SIG-M5 (cell line): ENCODE measurements at regions not wholly inside any gene's neighbourhood (a gene's known extent, or its start where the extent isn't known, plus 50 kb on each side); places are given as distances from the start of the nearest gene placed in this dataset.
"Not testable (repeated sequence)": the region's sequence is repeated elsewhere in the genome, so short reads cannot be mapped to it uniquely, and the experiment has no call there.

ENCODE experiments used
- DNase-seq: peaks from one replicate; lab custom pipeline; 2025; lab: John Stamatoyannopoulos, UW

DNA sequence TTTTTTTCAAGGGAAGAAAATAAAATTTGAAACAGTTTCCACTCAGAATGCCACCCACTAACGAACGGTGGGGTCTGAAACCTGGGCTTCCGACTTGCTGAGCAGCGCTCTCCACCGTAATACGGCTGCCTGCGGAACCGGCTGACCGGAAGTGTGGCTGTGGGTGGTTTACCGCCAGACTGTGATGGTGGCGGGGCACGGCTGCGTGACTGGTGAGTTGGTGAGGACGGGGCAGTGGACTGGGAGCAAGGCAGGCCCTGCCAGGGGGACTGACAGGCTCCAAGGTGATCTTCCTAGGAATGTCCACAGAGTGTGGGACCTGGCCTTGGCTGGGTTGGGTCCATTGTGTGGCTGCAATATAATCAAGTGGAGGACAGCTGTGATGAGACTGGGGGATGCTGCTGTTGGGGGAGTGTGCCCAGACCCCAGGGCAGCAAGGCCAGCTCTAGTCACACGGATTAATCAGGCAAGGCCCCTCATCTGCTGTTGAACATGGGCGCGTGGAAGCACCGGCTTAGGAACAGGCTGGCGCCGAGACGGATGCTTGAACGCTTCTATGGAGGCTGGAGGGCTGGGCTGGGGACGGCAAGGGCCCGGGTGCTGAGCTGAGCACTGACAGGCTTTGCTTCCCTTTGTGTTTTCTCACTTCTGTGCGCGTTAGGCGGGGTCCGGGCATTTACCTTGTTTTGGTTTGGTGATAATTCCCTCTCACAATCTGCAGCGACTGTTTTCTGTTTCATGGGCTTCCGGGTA, 357.7 kb upstream of the SPRED2 start:
- DNase-seq, result no peak

DNA sequence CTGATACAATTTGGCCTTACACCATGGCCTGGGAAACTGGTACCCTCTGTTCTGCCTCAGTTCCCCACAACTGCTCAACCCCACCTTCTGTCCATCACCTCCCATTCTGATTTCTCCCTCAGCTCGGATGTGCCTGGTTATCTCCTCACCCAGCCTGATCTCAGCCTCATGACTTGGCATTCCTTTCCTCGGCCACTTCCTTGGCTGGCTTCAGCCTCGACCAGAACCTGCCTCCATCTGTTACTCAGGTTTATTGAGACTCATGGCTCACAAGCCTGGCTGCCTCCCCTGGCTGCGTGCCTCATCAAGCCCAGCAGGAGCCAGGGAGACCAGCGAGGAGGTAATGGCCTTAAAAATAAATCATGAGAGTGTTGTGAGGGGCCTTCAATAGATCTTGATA, 356.2 kb upstream of the SPRED2 start:
- no peak for DNase-seq

DNA sequence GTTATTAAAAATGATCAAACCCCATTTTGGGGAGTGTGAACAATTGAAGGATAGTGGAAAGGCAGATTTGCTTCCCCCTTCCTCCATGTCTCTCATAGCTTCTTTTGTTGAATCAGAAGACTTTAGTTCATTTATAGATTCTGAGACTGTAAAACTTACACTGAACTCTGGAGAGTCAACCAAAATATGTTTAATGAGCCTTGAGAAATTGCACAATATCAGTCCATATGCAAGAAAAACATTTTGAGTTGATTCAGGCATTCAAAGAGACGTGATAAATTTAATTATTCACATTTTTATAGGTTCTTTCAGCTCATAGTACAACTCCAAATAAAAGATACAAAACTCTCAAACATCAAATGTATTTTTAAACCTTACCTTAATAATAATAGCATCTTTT, 354.4 kb upstream of the SPRED2 start:
- DNase-seq, result no peak

DNA sequence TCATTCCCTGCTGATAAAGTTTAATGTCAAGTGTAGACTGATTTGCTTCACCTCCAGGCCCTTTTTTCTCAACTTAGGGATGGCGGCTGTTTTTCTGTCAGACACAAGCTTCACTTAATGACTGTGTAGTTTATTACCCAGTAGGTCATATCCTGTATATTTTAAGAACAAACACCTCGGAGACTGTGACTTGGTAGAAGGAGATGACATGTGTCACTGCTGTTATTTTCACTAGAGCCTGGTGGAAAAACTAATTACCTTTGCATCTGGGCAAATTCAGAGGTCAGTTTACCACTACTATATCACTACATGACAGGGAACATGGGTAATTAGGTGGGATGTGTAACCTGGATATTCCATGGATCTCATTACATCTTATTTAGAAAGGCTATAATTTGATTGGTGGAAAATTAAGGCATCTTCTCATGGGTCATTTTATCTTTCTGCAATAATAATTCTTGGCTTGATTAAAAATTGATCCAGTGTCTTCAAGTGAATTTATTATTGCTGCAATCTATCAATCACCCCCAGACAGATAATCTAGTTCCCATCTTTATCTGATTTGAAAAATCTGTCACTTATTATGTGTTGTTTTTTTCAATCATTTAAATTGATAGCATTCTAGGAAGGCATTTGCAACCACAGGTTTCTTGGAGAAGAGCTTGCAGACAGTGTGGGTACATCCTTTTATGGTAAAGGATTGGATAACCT, 353.8 kb upstream of the SPRED2 start:
- DNase-seq, result no peak

DNA sequence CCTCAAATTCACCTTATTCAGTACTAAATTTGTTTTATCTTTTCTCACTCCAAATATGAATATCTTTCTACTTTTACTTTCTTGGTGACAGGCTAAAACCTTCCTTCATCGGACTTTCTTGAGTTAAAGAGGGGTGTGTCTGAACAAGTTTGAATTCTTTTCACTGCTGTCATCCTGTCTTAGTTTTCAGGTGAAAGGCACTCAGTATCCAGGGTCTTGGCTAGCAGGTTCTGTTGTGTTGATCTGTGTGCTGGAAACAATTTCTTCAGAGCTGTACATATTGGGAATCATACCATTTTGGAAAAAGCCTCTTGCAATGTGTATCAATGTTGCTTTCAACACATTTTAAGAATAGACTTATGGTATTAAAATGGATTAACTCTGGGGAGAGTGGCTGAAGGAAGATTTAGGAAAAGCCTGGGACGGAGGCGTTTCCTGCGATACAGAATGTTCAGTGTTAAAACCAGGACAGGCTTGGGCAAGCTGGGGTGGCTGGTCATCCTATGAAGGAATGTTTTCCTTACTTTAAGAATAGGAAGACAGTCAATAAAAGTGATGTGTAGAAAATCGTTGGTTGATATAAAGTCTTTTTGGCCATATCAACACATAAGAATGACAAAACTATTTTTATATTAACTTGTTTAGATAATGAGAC, 350.7 kb upstream of the SPRED2 start:
- no peak for DNase-seq

DNA sequence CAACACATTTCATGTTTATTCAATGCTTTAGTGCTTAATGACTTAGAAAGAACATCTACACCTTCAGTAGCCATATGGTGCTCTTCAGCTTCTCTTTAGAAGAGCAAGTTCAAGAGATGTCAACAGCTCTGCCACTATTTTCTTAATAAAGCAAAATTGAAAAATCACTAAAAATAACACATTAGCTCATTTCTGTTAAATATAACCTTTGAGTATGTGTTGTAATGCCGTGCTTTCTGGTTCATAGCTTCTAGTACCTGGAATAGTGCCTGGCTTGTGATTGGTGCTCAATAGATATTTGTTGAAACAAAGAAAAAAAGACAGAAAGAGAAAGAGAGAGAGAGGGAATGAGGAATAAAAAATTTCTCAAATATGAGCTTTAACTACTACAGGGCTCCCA, 349.8 kb upstream of the SPRED2 start:
- no peak for DNase-seq

DNA sequence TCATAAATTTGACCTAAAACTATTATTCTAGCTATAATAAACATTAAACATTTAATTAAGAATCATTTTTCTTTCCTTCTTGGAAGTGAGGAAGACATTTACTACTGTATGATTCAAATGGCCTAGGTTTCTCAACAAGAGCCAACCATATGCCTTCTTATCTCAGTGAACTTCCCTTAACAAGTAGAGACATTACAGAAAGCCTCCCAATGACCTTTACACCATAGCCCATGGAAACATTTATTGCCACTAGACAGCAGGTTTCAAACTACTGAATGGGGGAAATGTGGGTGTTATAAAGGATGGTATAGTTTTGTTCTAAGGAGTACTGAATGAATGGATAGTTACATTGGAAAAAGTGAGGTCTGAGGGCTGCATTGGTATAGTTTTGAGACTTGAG, 349.4 kb upstream of the SPRED2 start:
- DNase-seq, result no peak

DNA sequence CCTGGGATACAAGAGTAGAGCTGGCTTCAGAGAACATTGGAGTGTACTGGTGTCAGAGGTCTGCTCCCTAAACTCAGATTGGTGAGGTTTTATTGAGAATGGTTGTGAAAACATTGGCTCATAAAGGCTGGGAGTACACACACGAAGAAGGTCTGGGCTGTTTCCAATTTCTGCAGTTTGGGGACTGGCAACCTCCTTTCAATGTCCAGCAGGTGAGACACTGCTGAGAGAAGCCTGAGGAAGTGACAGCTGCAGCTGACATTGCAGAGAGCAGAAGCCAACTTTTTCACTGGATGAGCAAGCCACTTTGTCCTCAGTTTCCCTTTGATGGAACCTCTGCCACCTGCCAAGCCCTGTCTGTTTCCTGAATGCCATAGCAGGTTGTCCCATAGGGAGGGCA, 346.6 kb upstream of the SPRED2 start:
- no peak for DNase-seq

DNA sequence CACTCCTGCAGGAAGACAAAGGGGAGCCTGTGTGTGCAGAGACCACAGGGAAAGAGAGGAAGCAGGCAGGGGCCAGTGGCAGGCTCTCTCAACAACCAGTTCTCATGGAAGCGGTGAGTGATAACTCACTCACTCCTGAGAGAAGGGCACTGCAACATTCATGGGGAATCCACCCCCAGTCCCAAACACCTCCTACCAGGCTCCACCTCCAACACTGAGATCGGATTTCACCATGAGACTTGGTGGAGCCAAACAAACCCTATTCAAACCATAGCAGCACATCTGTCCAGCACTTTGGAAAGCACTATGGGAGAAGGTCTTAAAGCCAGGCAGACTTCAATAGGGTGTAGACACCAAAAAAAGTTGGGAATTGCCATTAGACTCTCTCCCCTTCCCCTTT, 345.7 kb upstream of the SPRED2 start:
- DNase-seq, result no peak

DNA sequence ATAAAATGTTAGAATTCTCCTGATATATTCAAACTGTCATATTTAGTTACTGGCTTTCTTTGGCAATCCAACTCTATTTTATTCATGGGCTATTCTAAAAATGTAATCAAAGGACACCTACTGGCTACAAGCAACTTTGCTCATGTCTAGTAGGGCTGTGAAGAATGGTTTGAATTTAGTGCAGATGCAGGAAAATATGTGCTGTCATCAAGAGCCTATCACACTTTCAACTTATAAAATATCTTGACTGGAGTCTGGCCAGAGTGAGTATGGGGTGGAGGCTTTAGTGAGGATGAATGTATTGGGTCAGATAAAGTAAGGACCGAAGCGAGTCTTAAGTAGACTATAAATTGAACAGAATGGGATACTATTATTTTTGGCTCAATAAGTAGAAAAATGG, 343.4 kb upstream of the SPRED2 start:
- DNase-seq, result no peak

DNA sequence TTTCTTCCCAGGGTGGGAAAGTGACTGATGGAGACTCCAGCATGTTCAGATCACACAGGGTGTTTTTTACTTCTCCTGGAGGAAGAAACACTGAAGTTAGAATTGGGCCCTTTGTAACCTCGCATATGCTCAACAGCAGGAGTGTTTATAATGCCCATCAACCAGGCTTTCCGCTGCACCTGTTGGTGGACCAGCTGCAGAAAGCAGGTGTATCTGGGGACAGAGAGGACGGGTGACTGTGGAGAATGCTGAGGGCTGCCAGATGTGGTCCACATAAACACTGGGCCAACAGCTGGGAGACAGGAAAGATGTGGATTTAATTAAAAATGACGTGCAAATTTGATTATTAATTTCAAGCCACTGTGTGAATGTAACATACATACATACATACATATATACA, 335.5 kb upstream of the SPRED2 start:
- no peak for DNase-seq

DNA sequence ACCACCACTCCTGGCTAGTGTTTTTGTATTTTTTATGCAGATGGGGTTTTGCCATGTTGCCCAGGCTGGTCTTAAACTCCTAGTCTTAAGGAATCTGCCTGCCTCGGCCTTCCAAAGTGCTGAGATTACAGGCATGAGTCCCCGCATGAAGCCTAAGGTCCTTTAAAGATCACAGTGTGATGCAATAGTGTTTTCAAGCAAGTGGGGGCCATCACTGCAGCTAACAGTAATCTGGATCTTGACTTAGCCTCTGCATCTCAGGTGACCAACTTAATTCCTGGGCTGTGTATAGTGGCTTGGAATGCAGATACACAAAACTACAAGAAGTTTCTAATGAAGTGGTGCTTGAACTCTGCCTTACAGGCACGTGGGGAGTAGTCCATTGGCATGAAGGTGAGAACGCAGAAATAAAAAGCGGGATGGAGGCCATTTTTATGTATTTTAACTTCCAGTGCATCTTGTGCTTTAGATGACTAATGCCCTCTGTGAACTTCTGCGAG, 334.4 kb upstream of the SPRED2 start:
- no peak for DNase-seq

DNA sequence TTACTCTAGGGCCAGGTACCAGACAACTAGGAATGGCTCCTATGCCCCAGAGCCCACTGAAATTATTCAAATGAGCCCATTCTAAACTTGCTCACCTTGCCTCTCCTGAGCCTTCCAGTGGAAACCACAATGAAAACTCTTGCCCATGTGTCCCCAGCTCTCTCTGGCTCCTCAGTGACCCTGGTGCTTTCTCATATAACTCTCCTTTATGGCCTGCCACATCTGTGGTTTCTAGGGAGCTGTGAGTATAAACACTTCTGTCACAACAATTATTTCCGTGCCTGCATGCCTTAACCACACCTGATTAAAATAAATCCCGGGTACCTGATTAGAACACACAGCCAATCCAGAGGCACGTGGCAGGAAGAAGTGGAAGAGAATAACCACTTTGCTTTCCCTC, 333.0 kb upstream of the SPRED2 start:
- no peak for DNase-seq

DNA sequence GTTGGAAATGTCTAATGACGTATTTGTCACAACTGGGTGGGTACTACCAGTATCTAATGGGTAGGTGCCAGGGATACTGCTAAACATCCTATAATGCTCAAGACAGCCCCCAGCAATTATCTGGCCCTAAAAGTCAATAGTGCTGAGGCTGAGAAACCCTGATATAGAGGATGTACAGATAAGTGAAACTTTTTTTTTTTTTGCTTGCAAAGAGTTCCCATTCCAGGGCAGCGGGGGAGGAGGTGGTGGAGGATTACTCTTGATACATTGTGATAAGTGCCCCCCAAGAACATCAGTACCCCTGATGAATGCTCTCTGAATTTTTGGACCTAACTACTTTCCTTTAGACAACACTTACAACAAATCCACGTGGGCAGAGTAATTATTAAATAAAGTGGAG, 329.7 kb upstream of the SPRED2 start:
- DNase-seq, result no peak

DNA sequence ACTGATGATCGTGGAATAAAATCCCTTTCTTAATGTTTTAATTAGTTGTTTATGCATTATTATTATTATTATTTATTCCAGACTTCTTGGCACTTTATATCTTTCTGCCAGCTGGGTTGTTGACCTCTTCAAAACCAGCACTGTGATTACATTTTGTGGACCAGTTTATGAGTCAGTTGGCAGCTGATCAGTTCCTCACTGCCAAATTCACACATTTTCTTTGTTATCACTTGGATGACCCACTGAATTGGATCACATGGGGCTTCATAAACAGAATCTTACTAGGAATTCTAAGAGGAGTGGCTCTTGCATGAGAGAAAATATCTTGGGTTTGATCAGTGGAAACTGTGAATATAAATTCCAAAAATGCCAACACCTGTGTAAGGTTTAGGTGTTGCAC, 321.8 kb upstream of the SPRED2 start:
- no peak for DNase-seq

DNA sequence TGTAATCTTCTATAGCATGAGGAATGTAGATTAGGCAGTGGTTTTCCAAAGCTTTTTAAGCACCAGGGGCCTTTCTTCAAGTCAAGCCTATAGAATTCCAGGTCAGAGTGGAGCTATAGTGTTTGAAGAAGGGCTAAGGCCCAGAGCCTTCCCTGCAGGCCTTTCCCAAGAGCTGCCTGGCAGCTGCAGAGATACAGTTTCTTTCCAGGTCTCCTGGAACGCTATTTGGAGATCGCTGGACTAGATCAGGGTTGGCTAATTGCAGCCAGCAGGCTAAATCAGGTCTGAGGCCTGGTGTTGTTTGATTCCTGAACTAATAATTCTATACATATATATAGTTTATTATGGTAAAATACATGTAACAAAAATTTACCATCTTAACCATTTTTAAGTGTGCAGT, 319.0 kb upstream of the SPRED2 start:
- no peak for DNase-seq

DNA sequence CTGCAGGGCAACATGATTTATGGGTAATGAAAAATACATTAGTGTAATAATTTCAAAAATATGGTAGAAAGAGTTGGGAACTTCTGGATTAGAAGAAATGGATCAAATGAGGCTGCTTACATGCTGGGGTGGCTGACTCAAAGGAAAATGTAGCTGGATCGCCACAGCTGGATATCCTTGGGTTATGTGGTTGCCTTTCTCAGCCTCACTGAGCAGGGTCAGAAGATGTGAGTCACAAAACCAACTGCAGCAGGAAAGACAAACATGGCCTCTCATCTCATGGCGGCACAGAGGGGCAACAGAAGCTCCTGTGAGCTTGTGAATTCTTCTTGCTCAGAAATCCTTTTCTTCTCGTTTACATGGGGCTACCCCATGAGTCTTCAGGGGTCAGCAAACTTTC, 317.1 kb upstream of the SPRED2 start:
- DNase-seq, result no peak

DNA sequence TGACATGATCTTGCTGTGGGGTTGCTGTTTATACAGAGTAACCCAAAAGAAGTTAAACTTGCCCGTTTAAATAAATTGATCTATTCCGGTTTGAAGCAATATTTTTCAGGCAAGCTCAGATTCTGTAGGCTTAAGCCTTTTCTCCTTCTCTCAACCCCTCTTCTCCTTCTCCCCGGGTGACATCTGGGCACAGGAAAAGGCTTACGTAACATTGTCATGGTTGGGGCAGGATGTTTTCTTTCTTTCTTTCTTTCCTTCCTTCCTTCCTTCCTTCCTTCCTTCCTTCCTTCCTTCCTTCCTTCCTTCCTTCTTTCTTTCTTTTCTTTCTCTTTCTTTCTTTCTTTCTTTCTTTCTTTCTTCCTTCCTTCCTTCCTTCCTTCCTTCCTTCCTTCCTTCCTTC, 315.5 kb upstream of the SPRED2 start:
- DNase-seq, result not testable (repeated sequence)

DNA sequence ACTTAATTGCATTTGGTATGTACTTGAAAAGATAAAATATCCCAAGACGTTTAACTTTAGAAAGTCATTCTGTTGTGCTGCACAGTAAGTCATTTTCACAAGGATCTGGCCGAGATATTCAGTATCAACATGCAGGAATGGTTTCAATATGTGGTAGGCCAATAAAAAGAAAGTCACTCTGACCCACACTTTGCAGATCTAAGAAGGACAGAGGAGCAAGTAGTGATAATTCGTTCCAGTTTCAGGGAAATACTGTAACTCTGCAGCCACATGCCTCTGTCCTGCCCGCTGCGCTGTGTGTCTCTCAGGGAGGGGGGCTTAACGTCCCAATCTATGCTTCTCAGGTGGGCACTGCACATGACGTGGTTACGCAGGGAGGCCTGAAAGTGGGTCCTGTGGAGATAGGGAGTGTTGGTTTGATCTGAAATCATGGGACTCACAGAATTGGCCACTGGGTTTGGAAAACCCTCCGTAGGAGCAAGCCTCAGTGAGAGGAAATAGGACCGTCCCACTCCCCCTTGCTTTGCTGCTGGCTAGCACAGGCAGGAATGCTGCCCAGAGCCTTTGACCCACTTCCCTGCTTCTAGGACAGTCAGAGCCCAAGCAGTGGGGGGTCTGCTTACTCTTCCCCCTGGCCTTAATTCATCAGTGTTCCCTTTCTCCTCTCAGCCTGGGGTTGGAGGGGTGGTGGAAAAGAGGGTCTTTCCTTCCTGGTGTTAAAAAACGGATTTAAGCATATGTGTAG, 314.7 kb upstream of the SPRED2 start:
- no peak for DNase-seq

DNA sequence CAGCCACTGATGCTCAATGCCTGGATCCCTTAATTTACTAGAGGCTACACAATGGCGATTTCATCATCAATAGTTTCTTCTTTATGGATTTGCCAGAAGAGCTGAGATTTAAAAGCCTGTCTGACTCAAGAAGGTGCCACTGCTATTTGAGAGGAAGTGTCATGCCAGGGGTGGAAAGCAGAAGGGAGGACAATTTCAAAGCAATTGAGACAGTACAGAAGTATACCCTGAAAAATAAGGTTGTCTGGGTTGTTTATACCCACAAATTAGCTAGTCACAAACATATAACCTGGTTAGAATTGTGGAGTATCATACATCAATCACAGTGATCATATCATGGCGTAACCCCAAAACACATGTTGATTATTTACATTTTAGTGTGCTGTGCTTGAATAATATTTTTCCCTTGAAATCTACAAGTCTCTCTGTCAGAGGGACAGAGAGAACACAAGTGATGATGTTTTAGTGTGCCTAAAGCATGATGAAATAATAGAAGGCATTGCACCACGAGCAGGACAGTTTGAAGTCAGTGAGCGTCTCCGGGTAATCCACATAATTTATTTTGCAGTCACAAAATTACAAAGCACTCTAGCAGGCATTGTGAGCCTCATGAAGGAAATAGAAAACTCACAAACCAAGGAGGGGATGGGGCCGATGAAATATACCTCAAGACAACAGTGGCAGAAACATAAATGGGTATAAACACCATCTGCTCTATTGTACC, 312.2 kb upstream of the SPRED2 start:
- DNase-seq, result no peak

DNA sequence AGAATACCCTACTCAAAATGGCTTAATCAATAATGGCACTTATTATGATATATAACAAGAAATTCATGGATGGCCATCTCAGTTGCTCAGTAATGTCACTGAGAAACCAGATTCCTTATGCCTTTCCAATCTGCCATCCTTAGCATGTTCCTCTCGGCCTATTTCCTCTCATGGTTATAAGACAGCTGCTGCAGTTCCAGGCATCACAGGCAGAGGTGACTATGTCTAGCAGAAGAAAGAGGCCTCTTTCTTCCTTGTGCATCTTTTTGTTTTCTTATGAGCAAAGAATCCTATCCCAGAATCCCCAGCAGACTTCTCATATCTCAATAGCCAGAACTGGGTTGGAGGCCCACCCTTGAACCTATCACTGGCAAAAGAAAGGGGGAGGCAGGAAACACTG, 310.6 kb upstream of the SPRED2 start:
- no peak for DNase-seq

DNA sequence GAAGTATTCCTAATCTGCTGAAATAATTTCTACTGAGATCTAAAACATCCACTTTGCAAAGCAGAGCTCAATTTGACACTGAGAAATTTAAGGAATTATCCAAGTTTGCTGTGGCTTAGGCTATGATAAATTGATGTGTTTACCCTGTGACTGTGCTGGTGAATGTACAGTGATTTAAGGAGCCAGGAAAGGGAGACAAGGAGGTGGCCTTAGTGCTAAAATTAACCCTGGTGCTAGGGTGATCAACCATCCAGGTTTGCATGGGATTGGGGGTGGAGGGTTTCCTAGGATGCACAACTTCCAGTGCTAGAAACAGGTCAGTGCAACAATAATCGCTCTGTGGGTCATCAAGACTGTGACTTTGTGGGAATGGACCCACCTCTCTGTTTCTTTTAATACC, 307.5 kb upstream of the SPRED2 start:
- no peak for DNase-seq
